Uterus (tissue), 2 donors: ENCODE measurements at regions not wholly inside any gene's neighbourhood (a gene's known extent, or its start where the extent isn't known, plus 50 kb on each side); places are given as distances from the start of the nearest gene placed in this dataset.

Experiments used
- POLR2A ChIP-seq, 2 donors: fragments of 450-650 bp; IDR thresholded peaks; one replicate each; pipeline ENCODE4 v1.6.1; 2016; ENCODE audit warnings: antibody characterized with exemption in 2 of 2, mild to moderate bottlenecking in 1 of 2, moderate library complexity in 1 of 2
- TF ChIP-seq, protein P1 (sequence below), 4 experiments: fragments of 200-600 bp in 2 of 4; fragments of 450-650 bp in 2 of 4; sonication (generic) in 2 of 4; IDR thresholded peaks; one replicate each; pipeline ENCODE4 v1.5.1; 2016 to 2019; ENCODE audit warnings: antibody characterized with exemption in 4 of 4, mild to moderate bottlenecking in 2 of 4, moderate library complexity in 1 of 4

DNA sequence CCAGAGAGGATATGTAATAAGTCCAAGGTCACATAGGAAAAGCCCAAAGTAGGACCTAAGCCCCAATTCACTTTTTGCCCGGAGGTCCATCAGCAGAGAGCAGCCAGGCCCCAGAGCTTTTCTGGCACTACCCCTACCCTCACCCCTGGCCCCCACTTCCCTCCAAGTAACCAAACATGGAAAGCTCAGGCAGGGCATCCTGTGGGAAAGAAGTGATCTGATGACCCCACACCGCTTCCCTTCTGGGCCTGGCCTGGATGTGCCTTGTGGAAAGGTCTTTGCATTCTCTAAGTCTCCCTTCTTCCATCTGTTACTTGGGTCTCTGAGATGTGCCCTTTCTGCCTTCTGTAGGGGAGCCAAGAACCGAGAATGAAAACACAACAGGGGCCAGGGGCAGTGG is 136.9 kb downstream of the TMEM132E start:
- TF ChIP-seq, protein P1, sequence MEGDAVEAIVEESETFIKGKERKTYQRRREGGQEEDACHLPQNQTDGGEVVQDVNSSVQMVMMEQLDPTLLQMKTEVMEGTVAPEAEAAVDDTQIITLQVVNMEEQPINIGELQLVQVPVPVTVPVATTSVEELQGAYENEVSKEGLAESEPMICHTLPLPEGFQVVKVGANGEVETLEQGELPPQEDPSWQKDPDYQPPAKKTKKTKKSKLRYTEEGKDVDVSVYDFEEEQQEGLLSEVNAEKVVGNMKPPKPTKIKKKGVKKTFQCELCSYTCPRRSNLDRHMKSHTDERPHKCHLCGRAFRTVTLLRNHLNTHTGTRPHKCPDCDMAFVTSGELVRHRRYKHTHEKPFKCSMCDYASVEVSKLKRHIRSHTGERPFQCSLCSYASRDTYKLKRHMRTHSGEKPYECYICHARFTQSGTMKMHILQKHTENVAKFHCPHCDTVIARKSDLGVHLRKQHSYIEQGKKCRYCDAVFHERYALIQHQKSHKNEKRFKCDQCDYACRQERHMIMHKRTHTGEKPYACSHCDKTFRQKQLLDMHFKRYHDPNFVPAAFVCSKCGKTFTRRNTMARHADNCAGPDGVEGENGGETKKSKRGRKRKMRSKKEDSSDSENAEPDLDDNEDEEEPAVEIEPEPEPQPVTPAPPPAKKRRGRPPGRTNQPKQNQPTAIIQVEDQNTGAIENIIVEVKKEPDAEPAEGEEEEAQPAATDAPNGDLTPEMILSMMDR (IDR thresholded peaks at IDR 0.05), result no peak
- TF ChIP-seq POLR2A (IDR thresholded peaks at IDR 0.05), result no peak
